GM12878 (cell line): ENCODE measurements at regions not wholly inside any gene's neighbourhood (a gene's known extent, or its start where the extent isn't known, plus 50 kb on each side); places are given as distances from the start of the nearest gene placed in this dataset.

ENCODE experiments used
- ATAC-seq: fragments of 200-7000 bp; cut with Tn5 transposase; 3 replicates; pipeline ENCODE4 v1.9.1; 2020; ENCODE audit warnings: mild to moderate bottlenecking, moderate library complexity
- BruUV-seq: library from RNA; stranded (reverse); fragments of 400-500 nt; replicated peaks from 2 replicates; lab custom pipeline; 2021; lab: Mats Ljungman, UMichigan
- CTCF ChIA-PET: fragments of 300-600 bp; sonication (Branson Sonifier 250); formaldehyde crosslinking; extraction: SDS; loops from one replicate; lab custom pipeline; 2021; ENCODE audit warnings: inconsistent platforms; lab: Yijun Ruan, JAX
- POLR2A ChIA-PET: fragments of 350-600 bp; formaldehyde crosslinking; extraction: SDS; loops from one replicate; lab custom pipeline; 2021; ENCODE audit warnings: inconsistent platforms; lab: Charles Lee
- RAD21 ChIA-PET: fragments of 300-600 bp; sonication (Branson Sonifier 250); formaldehyde crosslinking; loops from one replicate; lab custom pipeline; 2023; ENCODE audit warnings: antibody characterized with exemption; ENCODE audit not compliant: unreplicated experiment; lab: Charles Lee
- SMC1A ChIA-PET: fragments of 300-600 bp; sonication (Branson Sonifier 250); formaldehyde crosslinking; loops from one replicate; lab custom pipeline; 2023; ENCODE audit not compliant: unreplicated experiment, uncharacterized antibody; lab: Charles Lee
- DNase-seq: peaks from one replicate; pipeline ENCODE4 v3.0.0-alpha.2; 2011; ENCODE audit warnings: low read depth, low spot score
- FAIRE-seq: peaks from 3 replicates; lab custom pipeline; 2011; peaks lifted over from hg19 to GRCh38; lab: Jason Lieb, UNC
- H2AFZ ChIP-seq: 2 replicates; pipeline ENCODE4 v1.6.0; 2011; ENCODE audit warnings: low read depth, low read length, control low read depth; ENCODE audit not compliant: control insufficient read depth
- H3K27ac ChIP-seq: 2 replicates; pipeline ENCODE4 v1.5.1; 2011; ENCODE audit warnings: control low read depth; ENCODE audit not compliant: control insufficient read depth, insufficient read depth
- H3K27me3 ChIP-seq, 2 experiments: replicated peaks in 1 of 2; 2 replicates each; pipeline versions ENCODE4 v1.6.0 to v1.6.1; 2011; ENCODE audit warnings: low read length in 1 of 2; ENCODE audit not compliant: control insufficient read depth in 2 of 2, insufficient read depth in 2 of 2
- H3K36me3 ChIP-seq, 2 experiments: 2 replicates each; pipeline ENCODE4 v1.5.1; 2011; ENCODE audit warnings: low read length in 1 of 2; ENCODE audit not compliant: control insufficient read depth in 2 of 2, insufficient read depth in 2 of 2
- H3K4me1 ChIP-seq: 2 replicates; pipeline ENCODE4 v1.6.1; 2011; ENCODE audit warnings: mild to moderate bottlenecking, low read length, moderate library complexity, mixed read lengths; ENCODE audit not compliant: control insufficient read depth, insufficient read depth
- H3K4me2 ChIP-seq: 2 replicates; pipeline ENCODE4 v1.6.0; 2011; ENCODE audit warnings: control low read depth; ENCODE audit not compliant: control insufficient read depth, insufficient read depth
- H3K4me3 ChIP-seq: fragments of 200-600 bp; sonication (generic); 2 replicates; pipeline ENCODE4 v1.5.1; 2016
- H3K79me2 ChIP-seq: 2 replicates; pipeline ENCODE4 v1.6.0; 2011; ENCODE audit warnings: low read length; ENCODE audit not compliant: control insufficient read depth, insufficient read depth
- H3K9ac ChIP-seq: 2 replicates; pipeline ENCODE4 v1.8.0; 2011; ENCODE audit warnings: low read length, control low read depth, mixed read lengths; ENCODE audit not compliant: control insufficient read depth, insufficient read depth
- H3K9me3 ChIP-seq: replicated peaks from 3 replicates; pipeline ENCODE4 v1.5.1; 2011; ENCODE audit warnings: mild to moderate bottlenecking, low read length; ENCODE audit not compliant: control insufficient read depth, insufficient read depth
- H4K20me1 ChIP-seq: 2 replicates; pipeline ENCODE4 v1.6.0; 2011; ENCODE audit not compliant: control insufficient read depth, insufficient read depth
- BACH1 ChIP-seq: fragments of 450-650 bp; IDR thresholded peaks from 2 replicates; pipeline ENCODE4 v1.6.1; 2017; ENCODE audit warnings: mild to moderate bottlenecking, borderline replicate concordance
- EED ChIP-seq: sonication (generic); IDR thresholded peaks from 2 replicates; pipeline ENCODE4 v1.6.1; 2016; ENCODE audit warnings: antibody characterized with exemption, low read depth
- IRF4 ChIP-seq: IDR thresholded peaks from 2 replicates; pipeline ENCODE4 v1.6.1; 2011; ENCODE audit warnings: low read depth, low read length
- JUND ChIP-seq: IDR thresholded peaks from 2 replicates; pipeline ENCODE4 v1.6.1; 2012; ENCODE audit warnings: low read depth, mild to moderate bottlenecking, low read length, improper control_type of control experiment, moderate library complexity
- KAT2A ChIP-seq: conservative IDR thresholded peaks from 2 replicates; pipeline ENCODE4 v1.6.1; 2011; ENCODE audit warnings: low read depth, low read length; ENCODE audit not compliant: control insufficient read depth
- LARP7 ChIP-seq: fragments of 450-650 bp; IDR thresholded peaks from 2 replicates; pipeline ENCODE4 v1.6.1; 2017; ENCODE audit warnings: mild to moderate bottlenecking
- NFIC ChIP-seq: IDR thresholded peaks from 2 replicates; pipeline ENCODE4 v1.6.1; 2012; ENCODE audit warnings: low read depth, mild to moderate bottlenecking, inconsistent platforms, low read length, moderate library complexity
- WGBS: methylation state at CpG from one replicate; pipeline ENCODE4 v1.1.6; 2016; ENCODE audit warnings: low lambda C conversion rate; ENCODE audit not compliant: insufficient replicate concordance, insufficient coverage; ENCODE audit errors: missing lambda C conversion rate; 5-methylcytosine and 5-hydroxymethylcytosine counted together
- in situ Hi-C: fragments of 300-500 bp; cut with MboI; formaldehyde crosslinking; loops from 9 replicates; pipeline ENCODE4 v1.14.3; 2018; ENCODE audit warnings: mixed read lengths
- intact Hi-C: fragments of 100-400 bp; cut with micrococcal nuclease; formaldehyde crosslinking; loops from one replicate; pipeline ENCODE4 v1.14.2; 2022; ENCODE audit not compliant: unreplicated experiment
- TF ChIP-seq, protein P1 (sequence below): fragments of 450-650 bp; IDR thresholded peaks from 2 replicates; pipeline ENCODE4 v1.6.1; 2016; ENCODE audit warnings: mild to moderate bottlenecking, moderate library complexity, borderline replicate concordance
- TF ChIP-seq, protein P2 (sequence below): IDR thresholded peaks from 2 replicates; pipeline ENCODE4 v1.6.1; 2012; ENCODE audit warnings: improper control_type of control experiment, low read depth, low read length; ENCODE audit not compliant: insufficient replicate concordance
- TF ChIP-seq, protein P3 (sequence below): fragments of 450-650 bp; formaldehyde crosslinking; IDR thresholded peaks from 2 replicates; pipeline ENCODE4 v1.5.0; 2022; ENCODE audit warnings: mild to moderate bottlenecking, missing genetic modification characterization

DNA sequence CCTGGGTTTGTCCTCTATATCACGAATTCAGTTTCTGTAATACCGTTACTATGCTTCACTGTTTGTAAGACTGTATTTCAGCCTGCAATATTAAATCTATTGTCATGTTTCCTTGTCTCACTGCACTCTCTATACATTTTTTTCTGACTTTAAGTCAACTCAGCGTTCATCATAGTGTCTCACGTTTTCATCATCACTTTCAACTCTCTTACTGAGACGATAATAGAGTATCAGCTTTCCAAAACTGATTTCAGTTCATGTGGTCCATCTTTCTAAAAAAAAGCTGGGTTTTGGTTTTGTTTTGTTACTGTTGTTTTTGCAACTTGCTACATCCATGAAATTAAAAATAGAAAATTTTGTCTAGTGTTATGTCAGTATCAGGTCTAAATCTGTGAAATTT lies 147.7 kb downstream of the TMEM47 start:
- RAD21 ChIA-PET, result no interaction called here
- WGBS, result 7% methylated on average over 5 of the region's 5 CpGs
- TF ChIP-seq NFIC (no peak), LARP7 (no peak), KAT2A (no peak), JUND (no peak), EED (no peak), IRF4 (no peak), BACH1 (no peak)
- TF ChIP-seq, protein P1, sequence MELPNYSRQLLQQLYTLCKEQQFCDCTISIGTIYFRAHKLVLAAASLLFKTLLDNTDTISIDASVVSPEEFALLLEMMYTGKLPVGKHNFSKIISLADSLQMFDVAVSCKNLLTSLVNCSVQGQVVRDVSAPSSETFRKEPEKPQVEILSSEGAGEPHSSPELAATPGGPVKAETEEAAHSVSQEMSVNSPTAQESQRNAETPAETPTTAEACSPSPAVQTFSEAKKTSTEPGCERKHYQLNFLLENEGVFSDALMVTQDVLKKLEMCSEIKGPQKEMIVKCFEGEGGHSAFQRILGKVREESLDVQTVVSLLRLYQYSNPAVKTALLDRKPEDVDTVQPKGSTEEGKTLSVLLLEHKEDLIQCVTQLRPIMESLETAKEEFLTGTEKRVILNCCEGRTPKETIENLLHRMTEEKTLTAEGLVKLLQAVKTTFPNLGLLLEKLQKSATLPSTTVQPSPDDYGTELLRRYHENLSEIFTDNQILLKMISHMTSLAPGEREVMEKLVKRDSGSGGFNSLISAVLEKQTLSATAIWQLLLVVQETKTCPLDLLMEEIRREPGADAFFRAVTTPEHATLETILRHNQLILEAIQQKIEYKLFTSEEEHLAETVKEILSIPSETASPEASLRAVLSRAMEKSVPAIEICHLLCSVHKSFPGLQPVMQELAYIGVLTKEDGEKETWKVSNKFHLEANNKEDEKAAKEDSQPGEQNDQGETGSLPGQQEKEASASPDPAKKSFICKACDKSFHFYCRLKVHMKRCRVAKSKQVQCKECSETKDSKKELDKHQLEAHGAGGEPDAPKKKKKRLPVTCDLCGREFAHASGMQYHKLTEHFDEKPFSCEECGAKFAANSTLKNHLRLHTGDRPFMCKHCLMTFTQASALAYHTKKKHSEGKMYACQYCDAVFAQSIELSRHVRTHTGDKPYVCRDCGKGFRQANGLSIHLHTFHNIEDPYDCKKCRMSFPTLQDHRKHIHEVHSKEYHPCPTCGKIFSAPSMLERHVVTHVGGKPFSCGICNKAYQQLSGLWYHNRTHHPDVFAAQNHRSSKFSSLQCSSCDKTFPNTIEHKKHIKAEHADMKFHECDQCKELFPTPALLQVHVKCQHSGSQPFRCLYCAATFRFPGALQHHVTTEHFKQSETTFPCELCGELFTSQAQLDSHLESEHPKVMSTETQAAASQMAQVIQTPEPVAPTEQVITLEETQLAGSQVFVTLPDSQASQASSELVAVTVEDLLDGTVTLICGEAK, result no peak
- TF ChIP-seq, protein P2, sequence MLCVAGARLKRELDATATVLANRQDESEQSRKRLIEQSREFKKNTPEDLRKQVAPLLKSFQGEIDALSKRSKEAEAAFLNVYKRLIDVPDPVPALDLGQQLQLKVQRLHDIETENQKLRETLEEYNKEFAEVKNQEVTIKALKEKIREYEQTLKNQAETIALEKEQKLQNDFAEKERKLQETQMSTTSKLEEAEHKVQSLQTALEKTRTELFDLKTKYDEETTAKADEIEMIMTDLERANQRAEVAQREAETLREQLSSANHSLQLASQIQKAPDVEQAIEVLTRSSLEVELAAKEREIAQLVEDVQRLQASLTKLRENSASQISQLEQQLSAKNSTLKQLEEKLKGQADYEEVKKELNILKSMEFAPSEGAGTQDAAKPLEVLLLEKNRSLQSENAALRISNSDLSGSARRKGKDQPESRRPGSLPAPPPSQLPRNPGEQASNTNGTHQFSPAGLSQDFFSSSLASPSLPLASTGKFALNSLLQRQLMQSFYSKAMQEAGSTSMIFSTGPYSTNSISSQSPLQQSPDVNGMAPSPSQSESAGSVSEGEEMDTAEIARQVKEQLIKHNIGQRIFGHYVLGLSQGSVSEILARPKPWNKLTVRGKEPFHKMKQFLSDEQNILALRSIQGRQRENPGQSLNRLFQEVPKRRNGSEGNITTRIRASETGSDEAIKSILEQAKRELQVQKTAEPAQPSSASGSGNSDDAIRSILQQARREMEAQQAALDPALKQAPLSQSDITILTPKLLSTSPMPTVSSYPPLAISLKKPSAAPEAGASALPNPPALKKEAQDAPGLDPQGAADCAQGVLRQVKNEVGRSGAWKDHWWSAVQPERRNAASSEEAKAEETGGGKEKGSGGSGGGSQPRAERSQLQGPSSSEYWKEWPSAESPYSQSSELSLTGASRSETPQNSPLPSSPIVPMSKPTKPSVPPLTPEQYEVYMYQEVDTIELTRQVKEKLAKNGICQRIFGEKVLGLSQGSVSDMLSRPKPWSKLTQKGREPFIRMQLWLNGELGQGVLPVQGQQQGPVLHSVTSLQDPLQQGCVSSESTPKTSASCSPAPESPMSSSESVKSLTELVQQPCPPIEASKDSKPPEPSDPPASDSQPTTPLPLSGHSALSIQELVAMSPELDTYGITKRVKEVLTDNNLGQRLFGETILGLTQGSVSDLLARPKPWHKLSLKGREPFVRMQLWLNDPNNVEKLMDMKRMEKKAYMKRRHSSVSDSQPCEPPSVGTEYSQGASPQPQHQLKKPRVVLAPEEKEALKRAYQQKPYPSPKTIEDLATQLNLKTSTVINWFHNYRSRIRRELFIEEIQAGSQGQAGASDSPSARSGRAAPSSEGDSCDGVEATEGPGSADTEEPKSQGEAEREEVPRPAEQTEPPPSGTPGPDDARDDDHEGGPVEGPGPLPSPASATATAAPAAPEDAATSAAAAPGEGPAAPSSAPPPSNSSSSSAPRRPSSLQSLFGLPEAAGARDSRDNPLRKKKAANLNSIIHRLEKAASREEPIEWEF, result no peak
- TF ChIP-seq, protein P3, sequence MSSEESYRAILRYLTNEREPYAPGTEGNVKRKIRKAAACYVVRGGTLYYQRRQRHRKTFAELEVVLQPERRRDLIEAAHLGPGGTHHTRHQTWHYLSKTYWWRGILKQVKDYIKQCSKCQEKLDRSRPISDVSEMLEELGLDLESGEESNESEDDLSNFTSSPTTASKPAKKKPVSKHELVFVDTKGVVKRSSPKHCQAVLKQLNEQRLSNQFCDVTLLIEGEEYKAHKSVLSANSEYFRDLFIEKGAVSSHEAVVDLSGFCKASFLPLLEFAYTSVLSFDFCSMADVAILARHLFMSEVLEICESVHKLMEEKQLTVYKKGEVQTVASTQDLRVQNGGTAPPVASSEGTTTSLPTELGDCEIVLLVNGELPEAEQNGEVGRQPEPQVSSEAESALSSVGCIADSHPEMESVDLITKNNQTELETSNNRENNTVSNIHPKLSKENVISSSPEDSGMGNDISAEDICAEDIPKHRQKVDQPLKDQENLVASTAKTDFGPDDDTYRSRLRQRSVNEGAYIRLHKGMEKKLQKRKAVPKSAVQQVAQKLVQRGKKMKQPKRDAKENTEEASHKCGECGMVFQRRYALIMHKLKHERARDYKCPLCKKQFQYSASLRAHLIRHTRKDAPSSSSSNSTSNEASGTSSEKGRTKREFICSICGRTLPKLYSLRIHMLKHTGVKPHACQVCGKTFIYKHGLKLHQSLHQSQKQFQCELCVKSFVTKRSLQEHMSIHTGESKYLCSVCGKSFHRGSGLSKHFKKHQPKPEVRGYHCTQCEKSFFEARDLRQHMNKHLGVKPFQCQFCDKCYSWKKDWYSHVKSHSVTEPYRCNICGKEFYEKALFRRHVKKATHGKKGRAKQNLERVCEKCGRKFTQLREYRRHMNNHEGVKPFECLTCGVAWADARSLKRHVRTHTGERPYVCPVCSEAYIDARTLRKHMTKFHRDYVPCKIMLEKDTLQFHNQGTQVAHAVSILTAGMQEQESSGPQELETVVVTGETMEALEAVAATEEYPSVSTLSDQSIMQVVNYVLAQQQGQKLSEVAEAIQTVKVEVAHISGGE (CRISPR knock-in tag), result no peak

More for the DNA sequence above, 147.7 kb downstream of the TMEM47 start:
- no peak overlapping the region for H3K4me2 ChIP-seq
- intact Hi-C loops, result no loop called here
- H3K4me1 ChIP-seq, result no peaks in the 10 kb centered on the region
- DNase-seq (no peak), ATAC-seq (no peak), FAIRE-seq (no peak)
- ChIA-PET POLR2A (no interaction called here), SMC1A (no interaction called here), CTCF (no interaction called here)
- no peak overlapping the region for H3K4me3 ChIP-seq
- no peaks in the 10 kb centered on the region for H4K20me1 ChIP-seq
- H3K27me3 ChIP-seq, result no peaks in the 10 kb centered on the region
- no peaks in the 10 kb centered on the region for H3K79me2 ChIP-seq
- H2AFZ ChIP-seq, result no peak overlapping the region
- H3K9me3 ChIP-seq, result no peaks in the 10 kb centered on the region
- H3K9ac ChIP-seq, result no peak overlapping the region
- no TSS peak for BruUV-seq
- no peaks in the 10 kb centered on the region for H3K36me3 ChIP-seq
- in situ Hi-C loops, result no loop called here
- H3K27ac ChIP-seq, result no peak overlapping the region
